NCI-H1436 (cell line): ENCODE measurements at regions not wholly inside any gene's neighbourhood (a gene's known extent, or its start where the extent isn't known, plus 50 kb on each side); places are given as distances from the start of the nearest gene placed in this dataset.

Experiments used
- DNase-seq: peaks from one replicate; lab custom pipeline; 2025; lab: John Stamatoyannopoulos, UW

DNA sequence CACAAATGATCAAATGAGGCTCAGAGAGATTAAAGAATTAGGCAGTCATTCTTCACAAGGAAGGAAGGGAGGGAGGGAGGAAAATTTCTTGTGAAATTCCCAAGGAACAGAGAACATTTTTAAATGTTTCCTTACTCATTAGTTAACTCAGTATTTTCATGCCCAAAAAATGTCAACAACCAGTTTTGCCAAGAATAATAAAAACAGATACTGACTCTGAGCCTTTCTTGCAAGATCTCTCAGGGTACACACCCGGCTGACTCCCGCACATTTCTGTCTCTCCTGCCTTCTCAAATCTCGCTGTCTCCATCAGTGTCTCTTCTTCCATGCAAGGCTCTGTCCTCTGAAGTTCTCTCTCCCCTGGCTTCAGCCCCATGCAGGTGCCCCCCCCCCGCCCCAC is 265.9 kb downstream of the TJP1 start:
- no peak for DNase-seq

DNA sequence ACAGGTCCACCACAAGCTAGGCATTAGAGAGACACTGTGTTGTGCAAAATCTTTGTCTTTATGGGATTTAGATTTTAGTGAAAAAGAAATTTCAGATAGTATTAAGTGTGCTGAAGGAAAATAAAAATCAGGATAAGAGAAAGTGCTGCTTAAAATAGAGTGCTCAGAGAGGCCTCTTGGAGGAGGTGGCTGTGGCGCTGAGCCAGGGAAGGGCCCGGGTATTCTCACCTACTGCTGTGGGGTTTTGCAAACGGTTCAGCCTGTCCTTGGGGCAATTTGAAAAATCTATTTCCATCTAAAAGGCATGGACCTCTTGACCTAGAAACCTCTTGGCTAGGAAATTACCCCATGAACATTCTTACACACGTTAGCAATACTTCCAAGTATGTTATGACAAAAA is 267.7 kb downstream of the TJP1 start:
- no peak for DNase-seq

DNA sequence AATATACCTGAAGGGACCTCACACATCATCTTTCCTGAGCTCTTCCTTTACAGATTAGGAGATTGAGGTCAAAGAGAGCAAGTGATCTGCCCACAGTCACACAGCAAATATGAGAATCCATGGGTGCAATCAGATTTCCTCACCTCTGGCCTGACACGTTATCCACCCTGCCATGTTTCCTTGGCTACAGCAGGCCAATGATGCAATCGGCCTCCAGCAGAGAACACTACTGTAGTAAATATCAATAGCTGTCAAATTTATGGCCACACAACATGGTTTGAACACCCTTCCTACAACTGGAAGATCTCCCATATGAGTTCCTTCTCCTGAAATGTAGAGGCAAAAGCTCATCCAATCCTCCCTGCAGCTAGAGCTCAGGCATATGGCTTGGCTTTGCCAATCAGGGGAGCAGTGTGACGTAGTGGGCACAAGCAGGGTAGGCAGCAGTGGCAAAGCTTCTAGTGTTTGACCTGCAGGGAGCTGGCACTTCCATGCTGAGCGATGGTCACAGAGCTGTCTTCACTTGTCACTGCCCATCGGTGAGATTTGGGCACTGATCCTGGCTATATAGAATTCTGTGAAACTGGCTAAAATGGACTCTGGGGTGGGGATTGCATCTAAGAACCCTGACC is 271.3 kb downstream of the TJP1 start:
- no peak for DNase-seq

DNA sequence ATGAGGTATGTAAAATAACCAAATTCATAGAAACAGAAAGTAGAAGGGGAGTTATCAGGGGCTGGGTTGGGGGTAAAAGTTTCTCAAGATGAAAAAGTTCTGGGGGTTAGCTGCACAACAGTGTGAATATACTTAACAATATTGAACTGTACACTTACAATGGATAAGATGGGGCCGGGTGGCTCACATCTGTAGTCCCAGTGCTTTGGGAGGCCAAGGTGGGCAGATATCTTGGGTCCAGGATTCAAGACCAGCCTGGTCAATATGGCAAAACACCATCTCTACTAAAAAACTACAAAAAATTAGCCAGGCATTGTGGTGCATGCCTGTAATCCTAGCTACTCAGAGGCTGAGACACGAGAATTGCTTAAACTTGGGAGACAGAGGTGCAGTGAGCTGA is 274.3 kb downstream of the TJP1 start:
- DNase-seq, result no peak

DNA sequence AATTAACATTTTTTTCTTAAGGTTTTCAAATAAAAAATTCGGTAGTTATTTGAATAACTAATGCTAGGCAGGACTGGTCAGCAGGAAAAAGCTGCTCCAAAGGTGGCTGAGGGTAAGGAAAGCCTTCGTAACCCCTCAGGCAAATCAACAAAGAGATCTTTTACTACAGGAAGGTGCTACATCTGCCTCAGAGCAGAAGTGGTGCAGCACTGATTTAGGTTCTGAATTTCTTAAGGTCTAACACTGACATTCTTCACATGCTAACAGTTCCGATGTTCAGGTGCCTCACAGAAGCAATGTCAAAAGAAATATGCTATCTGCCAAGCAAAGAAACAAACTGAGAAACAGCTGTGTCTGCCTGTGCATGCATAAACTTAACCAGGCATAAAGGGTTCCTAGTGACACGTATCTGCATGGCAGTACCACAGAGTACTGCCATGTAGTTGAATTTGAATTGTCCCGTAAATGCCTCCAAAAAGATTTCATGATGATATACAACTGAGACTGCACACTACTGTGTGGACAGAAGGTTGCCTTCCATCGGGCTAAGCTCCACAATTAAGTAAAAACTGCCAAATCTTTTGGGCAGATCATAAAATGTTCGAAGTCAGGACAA is 275.0 kb upstream of the NSMCE3 start:
- no peak for DNase-seq

DNA sequence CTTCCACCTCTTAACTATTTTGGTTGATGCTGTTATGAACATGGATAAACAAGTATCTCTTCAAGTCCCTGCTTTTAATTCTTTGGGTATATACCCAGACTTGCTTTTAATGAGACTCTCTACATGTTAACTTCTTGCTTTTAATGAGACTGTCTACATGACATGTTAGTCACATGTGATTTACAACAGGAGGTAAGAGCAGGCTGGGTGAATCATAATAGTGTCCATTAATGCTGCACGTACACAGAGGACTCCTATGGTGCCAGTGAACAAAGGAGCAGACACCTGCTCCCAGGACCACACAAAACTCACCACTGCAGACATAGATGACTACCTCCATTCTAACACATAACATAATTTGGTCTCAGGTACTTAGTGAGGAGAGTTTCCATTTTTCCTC is 273.4 kb upstream of the NSMCE3 start:
- DNase-seq, result no peak

DNA sequence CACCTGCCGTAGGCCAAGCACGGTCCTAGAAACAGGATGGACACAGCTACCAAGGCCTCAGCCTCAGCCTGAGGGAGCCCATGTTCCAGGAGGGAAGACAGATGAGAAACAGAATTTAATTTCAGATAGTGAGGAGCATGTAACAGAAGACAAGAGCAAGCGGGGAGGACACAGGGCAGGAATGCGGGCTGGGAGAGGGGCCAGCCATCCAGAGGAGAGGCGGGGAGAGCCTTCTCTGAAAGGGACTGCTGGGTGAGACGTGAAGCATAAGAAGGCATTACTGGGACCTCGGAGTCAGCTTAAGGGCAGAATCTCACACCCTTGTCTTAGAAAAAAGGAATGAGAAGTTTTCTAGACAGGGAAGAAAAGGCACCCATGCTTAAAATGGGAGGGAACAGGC is 271.7 kb upstream of the NSMCE3 start:
- DNase-seq, result no peak

DNA sequence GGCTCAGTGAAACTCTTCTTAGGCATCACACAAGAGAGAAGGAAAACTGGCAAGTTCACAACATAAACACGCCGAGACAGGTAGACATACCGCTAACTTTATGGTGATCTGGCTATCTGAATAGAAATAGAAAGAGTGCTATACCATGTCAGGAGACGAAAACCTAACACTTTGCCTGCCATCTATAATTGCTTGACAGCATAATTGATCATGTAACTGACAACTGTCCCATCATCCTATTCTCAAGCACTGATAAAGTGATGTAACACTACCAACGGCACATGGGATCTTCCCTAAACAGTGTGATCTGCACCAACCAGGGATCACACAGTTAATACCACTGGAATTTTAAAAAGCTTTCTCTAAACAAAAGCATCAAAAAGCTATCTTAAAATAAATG is 270.9 kb upstream of the NSMCE3 start:
- no peak for DNase-seq

DNA sequence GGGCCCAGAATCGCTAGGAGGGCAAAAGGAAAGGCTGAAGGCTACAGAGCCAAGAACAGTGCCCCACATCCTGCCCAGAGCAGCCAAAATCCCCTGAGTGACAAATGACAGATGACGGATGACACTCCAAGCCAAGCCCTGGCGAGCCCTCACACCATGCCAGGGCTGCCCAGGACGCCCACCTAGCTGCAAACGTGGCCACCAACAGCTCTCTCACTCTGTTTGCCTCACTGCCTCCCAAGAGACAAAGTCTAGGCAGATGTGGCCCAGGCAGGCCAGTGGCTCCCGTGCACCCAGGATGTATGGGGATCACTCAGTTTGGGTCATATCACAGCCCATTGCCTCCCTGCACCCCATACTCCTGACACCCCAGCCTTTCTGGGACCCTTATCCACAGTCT is 270.1 kb upstream of the NSMCE3 start:
- DNase-seq, result no peak

DNA sequence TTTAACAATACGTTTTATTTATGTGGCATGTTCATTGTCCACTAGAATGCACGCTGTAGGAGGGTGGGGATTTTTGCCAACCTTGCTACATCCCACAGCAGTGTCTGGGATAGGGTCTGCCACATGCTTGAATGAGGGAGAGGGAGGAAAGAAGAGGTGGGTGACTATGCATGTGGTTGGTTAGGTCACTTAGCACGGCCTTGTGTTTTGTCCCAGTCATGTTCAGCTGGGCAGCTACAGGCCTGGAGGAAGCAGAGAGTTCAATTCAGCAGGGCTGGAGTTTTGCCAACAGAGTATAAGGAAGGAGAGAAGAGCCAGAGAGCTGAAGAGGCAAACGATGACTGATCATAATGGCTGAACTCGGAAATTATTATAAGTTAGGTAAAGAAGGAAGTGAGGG is 268.4 kb upstream of the NSMCE3 start:
- DNase-seq, result no peak

DNA sequence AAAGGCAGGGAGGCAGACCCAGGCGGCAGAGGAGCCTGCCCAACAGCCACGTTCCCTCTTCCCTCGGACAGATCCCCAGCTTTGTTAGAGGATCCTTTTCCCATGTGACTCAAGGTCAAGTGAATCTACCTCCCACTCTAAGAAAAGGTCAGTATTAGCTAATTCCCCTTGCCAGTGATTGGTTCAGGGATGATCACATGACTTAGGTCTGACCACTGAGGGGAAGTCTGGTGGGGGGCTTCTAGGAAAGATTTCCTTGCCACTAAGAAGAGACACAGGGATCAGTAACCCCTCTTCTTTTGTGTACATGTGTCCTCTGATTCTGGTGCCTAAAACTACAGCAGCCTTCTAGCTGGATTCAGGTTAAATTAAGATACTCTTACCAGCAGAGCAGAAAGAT is 266.3 kb upstream of the NSMCE3 start:
- no peak for DNase-seq

DNA sequence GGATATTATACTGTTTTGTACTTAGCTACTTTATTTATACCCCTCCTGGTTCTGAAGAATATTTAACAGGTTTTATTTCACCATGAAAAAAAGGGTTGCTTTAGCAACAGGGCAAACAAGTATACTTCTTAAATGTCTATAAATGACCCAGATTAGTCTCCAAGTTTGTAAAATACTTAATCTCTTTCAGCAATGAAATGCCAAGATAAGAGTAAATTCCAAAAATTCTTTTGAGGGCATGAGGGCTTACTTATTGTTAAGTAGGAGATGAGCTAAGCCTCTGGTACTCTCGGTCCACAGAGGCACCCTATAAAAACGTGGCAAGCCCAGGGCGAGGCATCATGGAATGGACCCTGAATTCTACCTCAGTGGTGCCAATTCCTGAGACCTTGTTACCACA is 264.8 kb upstream of the NSMCE3 start:
- DNase-seq, result no peak

DNA sequence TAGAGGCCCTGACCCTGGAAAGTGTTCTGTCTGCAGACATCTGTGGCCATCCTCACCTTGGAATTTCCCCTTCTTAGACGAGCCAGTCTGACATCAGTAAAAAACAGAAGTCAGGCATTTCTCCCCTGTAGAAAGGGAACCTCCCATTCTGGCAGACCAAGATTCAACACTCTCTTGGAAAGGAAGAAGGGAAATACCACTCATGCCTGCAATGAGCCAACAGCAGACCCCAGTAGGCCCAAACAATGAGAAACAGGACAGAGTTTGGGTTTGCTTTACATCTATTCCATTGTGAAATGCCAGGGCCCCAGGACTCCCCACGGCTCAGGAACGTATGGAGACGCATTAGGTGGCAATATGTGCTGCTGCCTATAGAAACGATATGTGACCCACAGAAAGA is 264.0 kb upstream of the NSMCE3 start:
- no peak for DNase-seq

DNA sequence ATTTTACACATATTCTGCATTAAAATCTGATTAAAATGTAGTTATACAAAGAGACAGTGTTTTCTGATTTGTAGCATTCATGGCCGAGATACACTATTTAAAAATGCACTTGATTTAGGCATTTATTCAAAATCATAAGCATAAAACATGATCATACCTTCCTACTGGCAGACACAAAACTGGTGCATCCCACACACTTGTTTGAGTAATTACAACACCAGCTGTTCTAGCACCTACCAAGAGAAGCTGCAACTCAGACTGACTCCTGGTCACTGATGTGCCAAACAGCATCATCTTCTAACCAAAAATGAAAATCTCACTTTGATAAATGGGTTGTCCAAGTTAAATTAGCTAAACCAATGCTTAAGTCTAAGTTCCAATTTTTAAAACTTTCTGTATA is 262.7 kb upstream of the NSMCE3 start:
- no peak for DNase-seq

DNA sequence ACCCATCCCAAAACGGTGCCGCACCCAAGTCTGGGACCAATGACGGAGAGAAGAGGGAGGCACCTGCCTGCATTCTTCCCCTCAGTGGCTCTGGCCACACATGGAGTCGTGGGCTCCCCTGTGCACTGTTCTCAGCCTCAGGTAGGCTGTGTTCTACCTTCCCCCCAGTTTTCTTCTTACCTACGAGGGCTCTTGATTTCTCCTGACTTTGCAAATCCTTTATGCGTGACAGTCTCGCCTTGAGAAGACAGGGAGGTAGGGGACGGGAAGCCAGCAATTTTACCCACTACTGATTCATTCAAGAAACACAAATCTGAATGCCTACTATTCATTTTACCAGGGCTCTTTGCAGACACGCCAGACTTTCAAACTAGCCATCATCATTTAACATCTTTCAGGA is 261.3 kb upstream of the NSMCE3 start:
- DNase-seq, result no peak

DNA sequence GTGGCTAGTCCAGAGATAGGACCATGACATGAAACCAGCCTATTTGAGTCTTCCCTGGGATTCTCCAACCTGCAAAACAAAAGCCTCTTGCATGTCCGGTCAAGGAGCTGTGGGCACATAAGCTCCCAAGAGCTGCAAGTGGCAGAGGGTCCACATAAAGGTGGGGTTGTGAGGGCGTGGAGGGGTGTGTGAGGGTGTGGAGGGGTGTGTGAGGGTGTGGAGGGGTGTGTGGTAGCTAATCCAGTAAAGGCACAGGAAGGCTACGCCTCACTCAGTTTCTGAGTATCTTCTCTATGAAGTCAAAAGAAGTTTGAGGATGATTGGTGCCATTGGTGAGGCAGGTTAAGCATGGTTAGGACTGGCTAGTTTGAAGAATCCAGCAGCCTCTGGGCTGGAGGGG is 259.4 kb upstream of the NSMCE3 start:
- no peak for DNase-seq

DNA sequence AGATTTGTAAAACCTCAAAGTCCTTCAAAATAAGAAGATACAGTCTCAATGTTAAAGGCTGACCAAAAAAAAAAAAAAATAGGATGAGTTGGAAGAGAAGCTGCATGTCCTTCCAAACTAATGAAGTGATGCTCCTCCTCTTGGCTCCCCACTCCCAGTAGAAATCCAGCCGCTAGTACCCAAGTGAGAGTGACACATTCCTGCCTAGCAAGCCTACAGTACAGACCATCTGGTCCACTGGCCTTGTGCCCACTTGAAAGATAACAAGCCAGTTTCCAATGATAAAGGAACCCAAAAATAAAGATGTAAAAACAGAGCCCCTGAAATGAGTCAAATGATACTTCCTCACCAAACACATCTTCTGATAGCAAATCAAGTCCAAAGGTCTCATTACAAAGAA is 258.7 kb upstream of the NSMCE3 start:
- DNase-seq, result no peak

DNA sequence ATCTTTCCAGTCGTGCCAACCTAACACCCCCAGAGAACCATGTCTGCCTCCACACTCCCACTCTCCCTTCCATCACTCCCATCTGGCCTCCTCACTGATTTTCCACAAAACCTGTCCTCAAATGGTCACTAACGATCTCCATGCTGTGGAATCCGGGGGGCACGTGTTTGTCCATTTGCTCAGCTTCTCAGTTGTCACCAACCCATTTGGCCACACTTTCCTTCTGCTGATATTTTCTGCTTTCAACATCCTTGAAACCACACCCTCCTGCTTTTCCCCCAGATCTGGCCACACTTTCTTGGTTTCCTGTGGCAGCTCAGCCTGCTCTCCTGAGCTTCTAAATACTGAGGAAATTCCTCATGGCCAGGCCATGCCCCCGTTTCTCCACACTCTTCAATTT is 257.2 kb upstream of the NSMCE3 start:
- DNase-seq, result no peak

DNA sequence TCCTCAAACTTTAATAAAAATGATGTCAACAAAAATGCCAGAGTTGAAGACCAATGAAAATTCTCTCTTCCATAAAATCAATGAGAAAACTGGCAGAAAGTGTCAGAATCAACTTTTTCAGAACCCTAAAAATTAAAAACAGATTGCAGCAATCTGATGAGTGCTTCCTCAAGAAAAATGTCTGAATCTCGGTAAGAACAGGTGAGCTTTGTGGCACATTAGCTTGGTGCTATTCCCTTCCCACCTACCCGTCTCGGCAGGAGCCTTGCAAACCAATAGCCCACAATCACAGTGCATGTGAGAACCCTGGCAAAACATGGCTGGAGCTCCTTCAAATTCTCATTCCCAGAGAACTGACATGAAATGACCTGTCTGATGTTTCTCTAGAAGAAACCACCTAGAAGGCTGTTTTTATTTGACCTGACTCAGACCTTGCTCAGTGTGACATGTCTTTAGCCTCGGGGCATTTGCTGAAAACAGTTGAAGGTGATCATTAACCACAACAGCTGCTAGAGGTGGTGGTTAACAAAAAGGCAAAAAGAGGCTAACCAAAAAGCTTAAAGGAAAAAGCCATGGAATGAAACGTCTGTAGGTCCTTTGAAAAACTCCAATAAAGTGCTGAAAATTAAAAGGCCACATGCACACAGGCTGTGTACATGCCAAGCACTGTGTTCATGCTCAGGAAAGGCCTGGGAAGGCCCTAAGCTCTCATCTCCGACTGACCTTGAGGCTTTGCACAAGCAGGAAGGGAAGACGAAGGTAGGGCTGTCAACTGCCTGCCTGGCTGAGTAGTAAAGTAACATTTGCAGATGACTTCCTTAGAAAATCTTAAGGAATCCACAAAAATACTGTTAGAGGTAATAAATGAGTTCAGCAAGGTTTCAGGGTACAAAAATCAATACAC is 253.0 kb upstream of the NSMCE3 start:
- no peak for DNase-seq

DNA sequence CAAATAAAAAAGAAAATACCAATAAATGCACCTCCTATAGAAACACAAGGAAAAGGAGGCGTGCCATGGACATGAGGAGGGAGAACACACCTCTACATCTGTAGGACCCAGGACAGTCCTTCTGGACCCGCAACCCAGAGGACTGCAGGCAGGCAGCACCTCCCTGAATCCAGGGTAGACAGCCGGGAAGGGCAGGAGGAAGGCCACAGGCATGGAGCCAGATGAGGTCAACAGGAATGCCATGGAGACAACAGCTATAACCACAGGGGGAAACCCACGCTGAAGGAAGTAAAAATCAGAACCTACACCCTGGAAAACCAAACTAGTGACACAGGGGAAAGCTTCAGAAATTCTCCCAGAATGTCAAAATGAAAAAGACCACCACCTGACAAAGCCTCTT is 248.8 kb upstream of the NSMCE3 start:
- no peak for DNase-seq

DNA sequence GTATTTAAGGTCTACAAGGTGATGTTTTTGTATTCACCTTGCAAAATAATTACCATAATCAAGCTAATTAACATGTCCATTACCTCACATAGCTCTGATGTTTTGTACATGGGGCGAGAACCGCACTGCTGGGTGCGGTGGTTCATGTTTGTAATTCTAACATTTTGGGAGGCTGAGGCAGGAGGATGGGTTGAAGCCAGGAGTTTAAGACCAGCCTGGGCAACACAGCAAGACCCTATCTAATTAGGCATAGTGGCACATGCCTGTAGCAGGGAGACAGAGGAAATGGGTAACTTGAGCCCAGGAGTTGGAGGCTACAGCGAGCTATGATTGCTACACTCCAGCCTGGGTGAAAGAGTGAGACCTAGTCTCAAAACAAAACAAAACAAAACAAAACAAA is 248.2 kb upstream of the NSMCE3 start:
- DNase-seq, result no peak

DNA sequence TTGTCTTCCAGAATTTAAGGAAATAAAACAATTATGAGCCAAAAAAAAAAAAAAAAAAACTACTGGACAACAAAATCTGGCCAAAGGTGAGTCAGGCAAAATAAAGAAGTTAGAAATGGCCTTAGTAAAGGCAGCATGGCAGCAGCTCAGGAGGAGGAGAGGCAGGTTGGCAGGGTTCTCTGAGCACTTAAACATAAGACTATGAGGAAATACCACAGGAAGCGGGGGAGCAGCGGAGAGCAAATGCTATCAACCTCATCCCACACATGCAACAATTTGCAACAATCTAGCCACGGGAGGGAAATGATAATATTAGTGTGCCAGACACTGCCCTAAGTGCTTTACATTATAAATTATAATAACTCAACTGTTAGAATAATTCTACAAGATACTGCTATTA is 247.3 kb upstream of the NSMCE3 start:
- DNase-seq, result no peak

DNA sequence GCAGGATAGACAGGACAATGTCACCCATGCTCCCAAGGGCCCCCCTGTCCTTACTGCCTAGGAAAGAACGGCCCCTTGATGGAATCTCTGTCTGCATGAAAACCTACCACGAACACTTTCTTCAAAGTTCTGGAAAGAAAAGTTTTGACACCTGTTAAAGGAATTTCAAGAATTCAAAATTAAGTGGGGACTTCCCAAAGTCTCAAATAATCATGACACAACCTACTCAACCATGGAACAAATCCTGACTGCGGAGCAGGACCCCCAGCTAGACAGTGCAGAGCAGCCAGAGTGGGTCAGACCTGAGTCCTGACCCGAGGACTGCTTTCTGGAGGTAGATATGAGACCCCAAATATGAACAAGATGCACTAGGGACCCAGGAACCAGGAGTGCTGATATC is 245.3 kb upstream of the NSMCE3 start:
- DNase-seq, result no peak
